ENCODE measurements at regions not wholly inside any gene's neighbourhood (a gene's known extent, or its start where the extent isn't known, plus 50 kb on each side); places are given as distances from the start of the nearest gene placed in this dataset.

GRCh38 chr21:25024639-25025038 is 582.6 kb downstream of the MRPL39 start:
- Histone ChIP-seq H3K4me2 (no peak overlapping the region), H3K4me1 (no peaks in the 10 kb centered on the region), H3K27ac (no peak overlapping the region), H3K9me3 (no peaks in the 10 kb centered on the region), H3K4me3 (no peak overlapping the region)
- DNase-seq (ENCODE audit: low read depth in 1 of 2, low spot score in 1 of 2) (no peak), ATAC-seq (no peak), FAIRE-seq (no peak)
- TF ChIP-seq JUNB (IDR thresholded peaks at IDR 0.05) (no peak), JUN (IDR thresholded peaks at IDR 0.05) (no peak), MYC (IDR thresholded peaks at IDR 0.05; ENCODE audit: borderline replicate concordance, low read length) (no peak), PBX3 (IDR thresholded peaks at IDR 0.05) (no peak), HOXB13 (CRISPR knock-in tag; IDR thresholded peaks at IDR 0.05; ENCODE audit: low read depth) (no peak), ZSCAN20 (CRISPR knock-in tag; IDR thresholded peaks at IDR 0.05) (no peak), CTCF (IDR thresholded peaks at IDR 0.05) (no peak), USF2 (IDR thresholded peaks at IDR 0.05) (no peak), HOXA7 (CRISPR knock-in tag; IDR thresholded peaks at IDR 0.05) (no peak), HES2 (IDR thresholded peaks at IDR 0.05) (no peak), ZC3H11A (IDR thresholded peaks at IDR 0.05) (no peak), ELK1 (IDR thresholded peaks at IDR 0.05; ENCODE audit: low read depth, low read length) (no peak), EHF (CRISPR knock-in tag; IDR thresholded peaks at IDR 0.05) (no peak), RFX5 (IDR thresholded peaks at IDR 0.05) (no peak)
- ChIA-PET CTCF (no interaction called here), POLR2A (no interaction called here)
- no CpG with 5 or more reads among the region's 3 CpGs for WGBS (ENCODE audit: missing lambda C conversion rate)

- ChIA-PET CTCF (no interaction called here), POLR2A (no interaction called here)
- ATAC-seq = no peak
These were observed 601.9 kb downstream of the MRPL39 start for GRCh38 chr21:25005388-25005787.

More at GRCh38 chr21:25005388-25005787, 601.9 kb downstream of the MRPL39 start:
- no peaks in the 10 kb centered on the region for H3K9me3 ChIP-seq
- H3K27ac ChIP-seq = no peak overlapping the region
- FAIRE-seq (no peak), DNase-seq (ENCODE audit: low read depth in 1 of 2, low spot score in 1 of 2) (no peak)
- WGBS (ENCODE audit: missing lambda C conversion rate) = 2% methylated on average over 7 of the region's 7 CpGs
- H3K4me2 ChIP-seq = no peak overlapping the region
- H3K4me1 ChIP-seq = no peaks in the 10 kb centered on the region
- TF ChIP-seq KDM5A (IDR thresholded peaks at IDR 0.05) (no peak), HOXB13 (CRISPR knock-in tag; IDR thresholded peaks at IDR 0.05; ENCODE audit: low read depth) (no peak), HMGXB4 (CRISPR knock-in tag; IDR thresholded peaks at IDR 0.05; ENCODE audit: borderline replicate concordance) (no peak), ZFP36 (IDR thresholded peaks at IDR 0.05; ENCODE audit: borderline replicate concordance, partially characterized antibody) (no peak), BHLHE40 (IDR thresholded peaks at IDR 0.05; ENCODE audit: low read depth, low read length) (no peak), USF2 (IDR thresholded peaks at IDR 0.05) (no peak), HDAC2 (IDR thresholded peaks at IDR 0.05) (no peak), CHD4 (IDR thresholded peaks at IDR 0.05; ENCODE audit: borderline replicate concordance) (no peak), CEBPB (IDR thresholded peaks at IDR 0.05) (no peak), FOXS1 (CRISPR knock-in tag; IDR thresholded peaks at IDR 0.05) (no peak), SREBF2 (IDR thresholded peaks at IDR 0.05) (no peak), RNF2 (IDR thresholded peaks at IDR 0.05; ENCODE audit: borderline replicate concordance, low read depth) (no peak)
- H3K4me3 ChIP-seq = no peak overlapping the region

All from A549 (cell line).